K562 (cell line): ENCODE measurements at regions not wholly inside any gene's neighbourhood (a gene's known extent, or its start where the extent isn't known, plus 50 kb on each side); places are given as distances from the start of the nearest gene placed in this dataset.

Experiments
- ATAC-seq: fragments of 200-7000 bp; cut with Tn5 transposase; 3 replicates; pipeline ENCODE4 v1.9.1; 2020; ENCODE audit warnings: moderate library complexity
- BruUV-seq: library from RNA; stranded (reverse); fragments of 400-500 nt; replicated peaks from 2 replicates; lab custom pipeline; 2021; lab: Mats Ljungman, UMichigan
- CTCF ChIA-PET: fragments of 300-600 bp; formaldehyde crosslinking; extraction: SDS; loops from one replicate; lab custom pipeline; 2021; ENCODE audit warnings: low intra/inter-chr PET ratio; lab: Yijun Ruan, JAX
- POLR2A ChIA-PET: fragments of 300-600, 350-650 bp; sonication (Branson Sonifier 250); formaldehyde crosslinking; extraction: SDS; loops from one replicate; lab custom pipeline; 2021; ENCODE audit warnings: antibody characterized with exemption, inconsistent platforms; lab: Yijun Ruan, JAX
- DNase-seq, 4 experiments: peaks; one replicate each; pipeline versions ENCODE4 v3.0.0 to v3.0.0-alpha.2; 2011 to 2018; ENCODE audit warnings: low spot score in 3 of 4, mixed read lengths in 3 of 4; ENCODE audit errors: extremely low read depth in 1 of 4
- FAIRE-seq: peaks from 2 replicates; lab custom pipeline; 2011; peaks lifted over from hg19 to GRCh38; lab: Jason Lieb, UNC
- H2AFZ ChIP-seq: 2 replicates; pipeline ENCODE4 v1.6.0; 2011; ENCODE audit warnings: low read depth, low read length, control low read depth, inconsistent platforms
- H3K27ac ChIP-seq: fragments of 200-600 bp; 3 replicates; pipeline ENCODE4 v1.8.0; 2011; ENCODE audit warnings: low read depth, mild to moderate bottlenecking, control low read depth, inconsistent platforms, low read length, moderate library complexity, mixed read lengths; ENCODE audit errors: extremely low read depth
- H3K27me3 ChIP-seq, 2 experiments: fragments of 300-600 bp in 1 of 2; 2 replicates in 1 of 2; 3 replicates in 1 of 2; pipeline versions ENCODE4 v1.6.0 to v1.8.0; 2011; ENCODE audit warnings: inconsistent platforms in 2 of 2, low read length in 2 of 2, mild to moderate bottlenecking in 1 of 2, mixed read lengths in 1 of 2, moderate library complexity in 1 of 2; ENCODE audit not compliant: control insufficient read depth in 2 of 2, insufficient read depth in 2 of 2
- H3K36me3 ChIP-seq: fragments of 300-600 bp; 3 replicates; pipeline ENCODE4 v1.8.0; 2011; ENCODE audit warnings: mild to moderate bottlenecking, low read length, inconsistent platforms; ENCODE audit not compliant: control insufficient read depth, insufficient read depth
- H3K4me1 ChIP-seq, 2 experiments: fragments of 200-600 bp in 1 of 2; replicated peaks in 1 of 2; 2 replicates in 1 of 2; 3 replicates in 1 of 2; pipeline versions ENCODE4 v1.5.1 to v1.8.0; 2011; ENCODE audit warnings: inconsistent platforms in 2 of 2, low read length in 2 of 2, mild to moderate bottlenecking in 1 of 2, mixed read lengths in 1 of 2, moderate library complexity in 1 of 2; ENCODE audit not compliant: control insufficient read depth in 2 of 2, insufficient read depth in 2 of 2
- H3K4me2 ChIP-seq: 2 replicates; pipeline ENCODE4 v1.6.1; 2011; ENCODE audit warnings: low read length, control low read depth, inconsistent platforms, mixed read lengths; ENCODE audit not compliant: insufficient read depth
- H3K4me3 ChIP-seq: fragments of 200-600 bp; sonication (generic), shearing (Covaris generic); 2 replicates; pipeline ENCODE4 v1.5.1; 2016; ENCODE audit warnings: control low read depth, inconsistent platforms
- H3K79me2 ChIP-seq: fragments of 200-600 bp; 3 replicates; pipeline ENCODE4 v1.8.0; 2011; ENCODE audit warnings: low read length, inconsistent platforms; ENCODE audit not compliant: control insufficient read depth, insufficient read depth
- H3K9ac ChIP-seq, 2 experiments: 2 replicates each; pipeline versions ENCODE4 v1.6.0 to v1.6.1; 2011; ENCODE audit warnings: low read depth in 2 of 2, low read length in 2 of 2, control low read depth in 1 of 2, inconsistent platforms in 1 of 2, mild to moderate bottlenecking in 1 of 2, mixed read lengths in 1 of 2; ENCODE audit not compliant: insufficient read depth in 1 of 2
- H3K9me1 ChIP-seq: one replicate; pipeline ENCODE4 v1.6.0; 2011; ENCODE audit warnings: inconsistent platforms, mild to moderate bottlenecking, low read length, moderate library complexity; ENCODE audit not compliant: control insufficient read depth, insufficient read depth
- H3K9me3 ChIP-seq: replicated peaks from 2 replicates; pipeline ENCODE4 v1.5.1; 2011; ENCODE audit warnings: low read depth, low read length, inconsistent platforms; ENCODE audit not compliant: control insufficient read depth, insufficient read depth
- H4K20me1 ChIP-seq: replicated peaks from 2 replicates; pipeline ENCODE4 v1.6.1; 2011; ENCODE audit warnings: low read length, inconsistent platforms, mixed read lengths; ENCODE audit not compliant: control insufficient read depth, insufficient read depth
- BHLHE40 ChIP-seq: IDR thresholded peaks from 2 replicates; pipeline ENCODE4 v1.6.1; 2011; ENCODE audit warnings: low read length, improper control_type of control experiment
- CBFB ChIP-seq: sonication (generic); formaldehyde crosslinking; IDR thresholded peaks from 2 replicates; pipeline ENCODE4 v1.4.0; 2020; ENCODE audit warnings: mild to moderate bottlenecking, missing genetic modification reagents
- CBX2 ChIP-seq: fragments of 200-600 bp; sonication (generic); IDR thresholded peaks from one replicate; pipeline ENCODE4 v1.6.1; 2012; ENCODE audit warnings: mild to moderate bottlenecking, low read length, inconsistent platforms; ENCODE audit not compliant: insufficient read depth, poor library complexity, severe bottlenecking
- CC2D1A ChIP-seq: fragments of 450-650 bp; IDR thresholded peaks from 2 replicates; pipeline ENCODE4 v1.6.1; 2017; ENCODE audit warnings: mild to moderate bottlenecking
- CREB3L1 ChIP-seq: fragments of 450-650 bp; IDR thresholded peaks from 2 replicates; pipeline ENCODE4 v1.6.1; 2014; ENCODE audit warnings: low read depth, mild to moderate bottlenecking, moderate library complexity, borderline replicate concordance
- CTBP1 ChIP-seq: fragments of 450-650 bp; IDR thresholded peaks from 2 replicates; pipeline ENCODE4 v1.6.1; 2016; ENCODE audit warnings: borderline replicate concordance
- FOXK1 ChIP-seq: sonication (generic); formaldehyde crosslinking; IDR thresholded peaks from 2 replicates; pipeline ENCODE4 v1.8.0; 2022; ENCODE audit warnings: missing genetic modification reagents, mild to moderate bottlenecking, borderline replicate concordance
- FOXK2 ChIP-seq, 2 experiments: fragments of 450-650 bp; IDR thresholded peaks in 1 of 2; conservative IDR thresholded peaks in 1 of 2; 2 replicates each; pipeline ENCODE4 v1.6.1; 2016; ENCODE audit warnings: low read depth in 2 of 2, mild to moderate bottlenecking in 1 of 2
- HCFC1 ChIP-seq: IDR thresholded peaks from 2 replicates; pipeline ENCODE4 v1.6.1; 2012; ENCODE audit warnings: low read depth, low read length, improper control_type of control experiment
- HEY1 ChIP-seq: fragments of 250-450 bp; sonication (Bioruptor Pico); IDR thresholded peaks from 2 replicates; pipeline ENCODE4 v1.5.0; 2020; ENCODE audit warnings: mild to moderate bottlenecking, moderate library complexity, borderline replicate concordance
- MTA1 ChIP-seq: fragments of 450-650 bp; IDR thresholded peaks from 2 replicates; pipeline ENCODE4 v1.6.1; 2017; ENCODE audit warnings: borderline replicate concordance
- NRF1 ChIP-seq, 2 experiments: fragments of 450-650 bp; IDR thresholded peaks in 1 of 2; conservative IDR thresholded peaks in 1 of 2; 2 replicates each; pipeline ENCODE4 v1.6.1; 2014; ENCODE audit warnings: mild to moderate bottlenecking in 2 of 2
- POU5F1 ChIP-seq: fragments of 150-350 bp; IDR thresholded peaks from 2 replicates; pipeline ENCODE4 v1.6.1; 2014; ENCODE audit warnings: borderline replicate concordance, low read length, low read depth, mild to moderate bottlenecking; ENCODE audit not compliant: partially characterized antibody
- TBL1XR1 ChIP-seq, 2 experiments: IDR thresholded peaks; 2 replicates each; pipeline ENCODE4 v1.6.1; 2012; ENCODE audit warnings: improper control_type of control experiment in 2 of 2, low read length in 2 of 2, mild to moderate bottlenecking in 1 of 2
- TBP ChIP-seq: optimal IDR thresholded peaks from 2 replicates; pipeline ENCODE3; 2011; ENCODE audit warnings: low read depth, low read length, improper control_type of control experiment
- ZBTB7A ChIP-seq: IDR thresholded peaks from 2 replicates; pipeline ENCODE4 v1.6.1; 2011; ENCODE audit warnings: low read depth, mild to moderate bottlenecking, low read length, moderate library complexity, borderline replicate concordance; ENCODE audit not compliant: control insufficient read depth
- WGBS: fragments of 100-300 bp; shearing (Covaris generic); methylation state at CpG from one replicate; pipeline ENCODE4 v1.1.6; 2016; ENCODE audit warnings: low coverage, mixed read lengths; ENCODE audit not compliant: insufficient coverage; ENCODE audit errors: missing lambda C conversion rate; 5-methylcytosine and 5-hydroxymethylcytosine counted together
- in situ Hi-C: fragments of 300-500 bp; cut with MboI; formaldehyde crosslinking; loops from 4 replicates; pipeline ENCODE4 v1.15.0; 2018; ENCODE audit warnings: inconsistent platforms, mixed read lengths
- intact Hi-C: fragments of 100-400 bp; cut with micrococcal nuclease; formaldehyde crosslinking; loops from 2 replicates; pipeline ENCODE4 v1.14.2; 2022
- TF ChIP-seq, protein P1 (sequence below), 2 experiments: fragments of 450-650 bp in 1 of 2; IDR thresholded peaks; 2 replicates each; pipeline ENCODE4 v1.6.1; 2011 to 2017; ENCODE audit warnings: low read depth in 2 of 2, antibody characterized with exemption in 1 of 2, borderline replicate concordance in 1 of 2, low read length in 1 of 2, mild to moderate bottlenecking in 1 of 2, mixed read lengths in 1 of 2; ENCODE audit not compliant: control insufficient read depth in 1 of 2
- TF ChIP-seq, protein P2 (sequence below): sonication (generic); formaldehyde crosslinking; IDR thresholded peaks from 2 replicates; pipeline ENCODE4 v1.4.0; 2020; ENCODE audit warnings: mild to moderate bottlenecking, missing genetic modification reagents

DNA sequence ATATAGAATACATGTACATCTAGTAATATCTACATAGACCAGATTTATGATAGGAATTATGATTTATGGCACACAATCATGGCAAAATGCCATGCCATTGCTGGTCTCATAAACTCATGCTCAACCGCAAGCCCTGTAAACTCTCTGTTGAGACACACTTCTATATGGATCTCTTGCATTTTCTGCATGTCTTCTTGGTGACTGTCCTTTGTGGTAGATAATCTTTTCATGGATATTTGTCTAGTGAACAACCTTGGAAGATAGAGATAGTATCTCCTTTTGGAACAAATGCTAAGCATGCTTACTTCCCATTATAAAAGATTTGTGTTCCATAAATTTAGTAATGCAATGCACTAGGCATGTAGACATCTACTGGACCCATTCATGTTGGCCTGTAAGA is 328.0 kb downstream of the NAF1 start:
- Histone ChIP-seq H3K4me2 (no peak overlapping the region), H3K4me1 (no peaks in the 10 kb centered on the region), H2AFZ (no peak overlapping the region), H3K9ac (no peak overlapping the region), H3K79me2 (no peaks in the 10 kb centered on the region), H3K27me3 (no peaks in the 10 kb centered on the region), H3K36me3 (no peaks in the 10 kb centered on the region), H3K4me3 (no peak overlapping the region), H3K9me3 (no peaks in the 10 kb centered on the region), H3K27ac (no peak overlapping the region), H3K9me1 (no peaks in the 10 kb centered on the region), H4K20me1 (no peaks in the 10 kb centered on the region)
- ATAC-seq (no peak), FAIRE-seq (no peak), DNase-seq (no peak)
- POLR2A ChIA-PET = no interaction called here
- in situ Hi-C loops = no loop called here
- no TSS peak for BruUV-seq
- CTCF ChIA-PET = no interaction called here
- intact Hi-C loops = no loop called here
- 0% methylated on average over 1 of the region's 1 CpG for WGBS
- TF ChIP-seq, protein P1, sequence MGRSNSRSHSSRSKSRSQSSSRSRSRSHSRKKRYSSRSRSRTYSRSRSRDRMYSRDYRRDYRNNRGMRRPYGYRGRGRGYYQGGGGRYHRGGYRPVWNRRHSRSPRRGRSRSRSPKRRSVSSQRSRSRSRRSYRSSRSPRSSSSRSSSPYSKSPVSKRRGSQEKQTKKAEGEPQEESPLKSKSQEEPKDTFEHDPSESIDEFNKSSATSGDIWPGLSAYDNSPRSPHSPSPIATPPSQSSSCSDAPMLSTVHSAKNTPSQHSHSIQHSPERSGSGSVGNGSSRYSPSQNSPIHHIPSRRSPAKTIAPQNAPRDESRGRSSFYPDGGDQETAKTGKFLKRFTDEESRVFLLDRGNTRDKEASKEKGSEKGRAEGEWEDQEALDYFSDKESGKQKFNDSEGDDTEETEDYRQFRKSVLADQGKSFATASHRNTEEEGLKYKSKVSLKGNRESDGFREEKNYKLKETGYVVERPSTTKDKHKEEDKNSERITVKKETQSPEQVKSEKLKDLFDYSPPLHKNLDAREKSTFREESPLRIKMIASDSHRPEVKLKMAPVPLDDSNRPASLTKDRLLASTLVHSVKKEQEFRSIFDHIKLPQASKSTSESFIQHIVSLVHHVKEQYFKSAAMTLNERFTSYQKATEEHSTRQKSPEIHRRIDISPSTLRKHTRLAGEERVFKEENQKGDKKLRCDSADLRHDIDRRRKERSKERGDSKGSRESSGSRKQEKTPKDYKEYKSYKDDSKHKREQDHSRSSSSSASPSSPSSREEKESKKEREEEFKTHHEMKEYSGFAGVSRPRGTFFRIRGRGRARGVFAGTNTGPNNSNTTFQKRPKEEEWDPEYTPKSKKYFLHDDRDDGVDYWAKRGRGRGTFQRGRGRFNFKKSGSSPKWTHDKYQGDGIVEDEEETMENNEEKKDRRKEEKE (IDR thresholded peaks at IDR 0.05; ENCODE audit: borderline replicate concordance in 1 of 2, control insufficient read depth in 1 of 2, low read depth in 2 of 2, low read length in 1 of 2) = no peak
- no peak for TF ChIP-seq CREB3L1
- TF ChIP-seq TBL1XR1 (IDR thresholded peaks at IDR 0.05; ENCODE audit: low read length in 2 of 2) = no peak
- TF ChIP-seq CTBP1 = no peak
- TF ChIP-seq FOXK2 (conservative IDR thresholded peaks at IDR 0.05 in 1 of 2, IDR thresholded peaks at IDR 0.05 in 1 of 2; ENCODE audit: low read depth in 2 of 2) = no peak
- no peak for TF ChIP-seq FOXK1 (CRISPR knock-in tag)
- no peak for TF ChIP-seq HCFC1
- TF ChIP-seq NRF1 (conservative IDR thresholded peaks at IDR 0.05 in 1 of 2, IDR thresholded peaks at IDR 0.05 in 1 of 2) = no peak
- TF ChIP-seq MTA1 = no peak
- no peak for TF ChIP-seq TBP
- no peak for TF ChIP-seq HEY1
- no peak for TF ChIP-seq BHLHE40
- no peak for TF ChIP-seq CC2D1A
- no peak for TF ChIP-seq POU5F1
- TF ChIP-seq ZBTB7A = no peak
- TF ChIP-seq CBFB (CRISPR knock-in tag) = no peak
- TF ChIP-seq, protein P2, sequence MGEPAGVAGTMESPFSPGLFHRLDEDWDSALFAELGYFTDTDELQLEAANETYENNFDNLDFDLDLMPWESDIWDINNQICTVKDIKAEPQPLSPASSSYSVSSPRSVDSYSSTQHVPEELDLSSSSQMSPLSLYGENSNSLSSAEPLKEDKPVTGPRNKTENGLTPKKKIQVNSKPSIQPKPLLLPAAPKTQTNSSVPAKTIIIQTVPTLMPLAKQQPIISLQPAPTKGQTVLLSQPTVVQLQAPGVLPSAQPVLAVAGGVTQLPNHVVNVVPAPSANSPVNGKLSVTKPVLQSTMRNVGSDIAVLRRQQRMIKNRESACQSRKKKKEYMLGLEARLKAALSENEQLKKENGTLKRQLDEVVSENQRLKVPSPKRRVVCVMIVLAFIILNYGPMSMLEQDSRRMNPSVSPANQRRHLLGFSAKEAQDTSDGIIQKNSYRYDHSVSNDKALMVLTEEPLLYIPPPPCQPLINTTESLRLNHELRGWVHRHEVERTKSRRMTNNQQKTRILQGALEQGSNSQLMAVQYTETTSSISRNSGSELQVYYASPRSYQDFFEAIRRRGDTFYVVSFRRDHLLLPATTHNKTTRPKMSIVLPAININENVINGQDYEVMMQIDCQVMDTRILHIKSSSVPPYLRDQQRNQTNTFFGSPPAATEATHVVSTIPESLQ (CRISPR knock-in tag) = no peak
- TF ChIP-seq CBX2 = no peak
